ENCODE measurements at regions not wholly inside any gene's neighbourhood (a gene's known extent, or its start where the extent isn't known, plus 50 kb on each side); places are given as distances from the start of the nearest gene placed in this dataset.
"Not testable (repeated sequence)": the region's sequence is repeated elsewhere in the genome, so short reads cannot be mapped to it uniquely, and the experiment has no call there.

- DNase-seq = no peak
- Histone ChIP-seq H3K9me3 (no peaks in the 10 kb centered on the region), H3K4me1 (no peaks in the 10 kb centered on the region), H3K27ac (no peak overlapping the region), H3K36me3 (no peaks in the 10 kb centered on the region), H3K27me3 (no peaks in the 10 kb centered on the region), H3K4me3 (no peak overlapping the region)
- no peak for TF ChIP-seq POLR2A (IDR thresholded peaks at IDR 0.05)
- TF ChIP-seq CTCF (IDR thresholded peaks at IDR 0.05) = no peak
Measured at GRCh38 chrX:25442499-25442898, 426.7 kb upstream of the ARX start.

GRCh38 chrX:25433307-25433706, 417.5 kb upstream of the ARX start:
- no peak overlapping the region for H3K27ac ChIP-seq
- no peak for DNase-seq

GRCh38 chrX:25432396-25432795, 416.6 kb upstream of the ARX start:
- DNase-seq = no peak
- Histone ChIP-seq H3K27ac (no peak overlapping the region), H3K9me3 (no peaks in the 10 kb centered on the region), H3K4me3 (no peak overlapping the region), H3K27me3 (no peaks in the 10 kb centered on the region), H3K4me1 (no peaks in the 10 kb centered on the region), H3K36me3 (no peaks in the 10 kb centered on the region)
- TF ChIP-seq POLR2A (IDR thresholded peaks at IDR 0.05) = no peak
- no peak for TF ChIP-seq CTCF (IDR thresholded peaks at IDR 0.05)

More at GRCh38 chrX:25433307-25433706, 417.5 kb upstream of the ARX start:
- no peaks in the 10 kb centered on the region for H3K4me1 ChIP-seq
- H3K4me3 ChIP-seq = no peak overlapping the region
- no peaks in the 10 kb centered on the region for H3K27me3 ChIP-seq
- no peaks in the 10 kb centered on the region for H3K36me3 ChIP-seq
- TF ChIP-seq CTCF (IDR thresholded peaks at IDR 0.05) (no peak), POLR2A (IDR thresholded peaks at IDR 0.05) (no peak)
- no peaks in the 10 kb centered on the region for H3K9me3 ChIP-seq

- DNase-seq = no peak
- TF ChIP-seq POLR2A (IDR thresholded peaks at IDR 0.05) (no peak), CTCF (IDR thresholded peaks at IDR 0.05) (no peak)
Measured at GRCh38 chrX:25427873-25428555, 412.2 kb upstream of the ARX start.

GRCh38 chrX:25404163-25404562, 388.4 kb upstream of the ARX start:
- not testable (repeated sequence) for H3K27me3 ChIP-seq, H3K4me1 ChIP-seq, H3K4me3 ChIP-seq, H3K36me3 ChIP-seq, DNase-seq, H3K9me3 ChIP-seq, H3K27ac ChIP-seq

More at GRCh38 chrX:25427873-25428555, 412.2 kb upstream of the ARX start:
- Histone ChIP-seq H3K4me1 (no peaks in the 10 kb centered on the region), H3K27me3 (no peaks in the 10 kb centered on the region), H3K4me3 (no peak overlapping the region), H3K9me3 (no peaks in the 10 kb centered on the region), H3K36me3 (no peaks in the 10 kb centered on the region), H3K27ac (no peak overlapping the region)

GRCh38 chrX:25389266-25389665, 373.5 kb upstream of the ARX start:
- DNase-seq = no peak
- no peaks in the 10 kb centered on the region for H3K36me3 ChIP-seq
- no peak for TF ChIP-seq CTCF (IDR thresholded peaks at IDR 0.05)
- TF ChIP-seq POLR2A (IDR thresholded peaks at IDR 0.05) = no peak
- no peak overlapping the region for H3K4me3 ChIP-seq
- no peaks in the 10 kb centered on the region for H3K9me3 ChIP-seq
- H3K27ac ChIP-seq = no peak overlapping the region
- no peaks in the 10 kb centered on the region for H3K27me3 ChIP-seq
- no peaks in the 10 kb centered on the region for H3K4me1 ChIP-seq
